HG03432 (cell line): ENCODE measurements at regions not wholly inside any gene's neighbourhood (a gene's known extent, or its start where the extent isn't known, plus 50 kb on each side); places are given as distances from the start of the nearest gene placed in this dataset.
"Not testable (repeated sequence)": the region's sequence is repeated elsewhere in the genome, so short reads cannot be mapped to it uniquely, and the experiment has no call there.

Experiments used
- ATAC-seq: cut with Tn5 transposase; IDR thresholded peaks from one replicate; pipeline ENCODE4 v1.9.1; 2021; ENCODE audit warnings: mild to moderate bottlenecking, moderate library complexity; ENCODE audit not compliant: unreplicated experiment

DNA sequence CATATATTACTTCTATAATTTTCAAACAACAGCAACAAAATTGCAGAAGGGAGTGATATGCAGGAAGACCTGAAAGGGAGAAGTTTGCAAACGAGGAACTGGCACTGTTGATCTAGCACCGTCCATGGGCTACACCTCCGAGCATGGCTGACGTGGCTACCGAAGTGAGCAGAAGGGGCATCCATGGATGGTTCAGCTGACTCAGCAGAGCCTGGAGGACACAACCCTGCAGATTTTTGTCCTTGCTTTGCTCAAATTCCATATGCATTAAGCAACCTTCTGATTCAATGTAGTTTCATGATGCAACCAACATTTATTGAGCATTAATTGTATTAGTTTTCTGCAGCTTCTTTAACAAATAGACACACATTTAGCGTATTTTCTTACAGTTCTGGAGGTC is 191.2 kb downstream of the C1orf94 start:
- no peak for ATAC-seq

- ATAC-seq: no peak
Measured at GRCh38 chr1:34369701-34370455, 193.2 kb downstream of the C1orf94 start.

DNA sequence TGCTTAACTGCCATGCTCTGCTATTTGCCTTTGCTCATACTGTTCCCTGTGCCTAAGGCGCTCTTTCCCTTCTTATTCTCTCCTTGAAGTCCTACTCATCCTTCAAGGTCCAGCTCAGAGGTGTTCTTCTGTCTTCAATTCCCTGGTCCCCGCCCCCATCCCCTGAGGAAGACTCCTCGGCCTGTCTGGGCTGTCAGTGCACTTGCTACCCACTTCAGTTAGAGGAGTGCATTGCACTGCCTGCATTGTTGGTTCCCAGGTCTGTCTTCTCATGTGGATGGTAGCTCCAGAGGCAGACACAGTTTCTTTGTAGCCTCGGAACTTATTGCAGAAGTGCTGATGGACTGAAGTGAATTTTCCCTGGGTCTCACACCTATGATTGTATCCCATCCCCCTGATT is 194.0 kb downstream of the C1orf94 start:
- ATAC-seq: no peak

GRCh38 chr1:34371179-34371578 is 194.5 kb downstream of the C1orf94 start:
- ATAC-seq: not testable (repeated sequence)

DNA sequence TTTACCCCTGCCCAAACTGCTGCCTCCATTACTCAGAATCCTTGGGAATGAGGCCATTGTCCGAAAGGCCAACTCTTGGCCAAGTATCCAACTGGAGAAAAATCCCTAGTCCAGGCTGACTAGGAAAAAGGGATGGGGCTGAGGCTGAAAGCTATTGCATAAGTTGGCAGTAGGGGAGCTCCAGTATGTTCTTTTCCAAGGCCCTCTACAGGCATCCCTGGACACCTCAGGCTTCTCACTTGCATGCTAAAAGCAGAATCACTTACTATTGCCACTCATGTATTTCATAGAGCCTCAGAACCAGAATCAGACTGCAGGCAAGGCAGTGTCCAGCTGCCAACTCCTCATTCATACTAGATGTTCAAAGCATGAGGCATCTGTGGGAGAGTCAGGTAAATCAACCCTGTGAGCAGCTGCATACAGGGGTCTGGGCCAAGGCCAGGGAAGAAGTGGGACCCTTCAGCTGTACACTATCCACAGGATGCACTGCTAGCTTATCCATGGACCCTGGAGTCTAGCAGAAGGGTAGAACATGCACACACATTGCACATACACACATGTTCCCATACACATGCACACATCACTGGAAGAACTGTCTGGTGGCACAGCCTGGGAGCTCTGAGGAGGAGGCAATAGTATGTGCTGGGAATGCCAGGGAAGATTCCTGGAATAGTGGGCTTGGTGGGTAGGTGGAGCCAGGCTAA is 195.3 kb downstream of the C1orf94 start:
- no peak for ATAC-seq

DNA sequence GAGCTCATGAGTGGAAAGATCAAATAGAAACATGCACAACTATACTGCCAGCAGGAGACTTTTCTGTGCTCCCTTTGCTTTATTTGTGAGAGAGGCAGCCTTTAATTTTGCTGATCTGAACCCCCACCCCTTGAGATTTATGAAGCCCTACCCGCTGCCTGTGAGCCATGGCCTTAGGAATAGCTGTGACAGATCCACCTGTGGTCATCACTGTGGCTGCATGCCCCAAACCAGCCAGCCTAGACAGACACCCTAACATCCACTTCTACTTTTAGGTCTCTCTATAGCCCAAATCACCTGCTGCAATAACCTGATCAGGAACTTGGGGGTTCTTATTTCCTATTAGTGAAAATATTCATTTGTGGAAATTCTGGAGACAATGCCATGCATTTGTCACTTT is 196.2 kb downstream of the C1orf94 start:
- no peak for ATAC-seq

GRCh38 chr1:34373912-34374311 is 197.2 kb downstream of the C1orf94 start:
- ATAC-seq: no peak

DNA sequence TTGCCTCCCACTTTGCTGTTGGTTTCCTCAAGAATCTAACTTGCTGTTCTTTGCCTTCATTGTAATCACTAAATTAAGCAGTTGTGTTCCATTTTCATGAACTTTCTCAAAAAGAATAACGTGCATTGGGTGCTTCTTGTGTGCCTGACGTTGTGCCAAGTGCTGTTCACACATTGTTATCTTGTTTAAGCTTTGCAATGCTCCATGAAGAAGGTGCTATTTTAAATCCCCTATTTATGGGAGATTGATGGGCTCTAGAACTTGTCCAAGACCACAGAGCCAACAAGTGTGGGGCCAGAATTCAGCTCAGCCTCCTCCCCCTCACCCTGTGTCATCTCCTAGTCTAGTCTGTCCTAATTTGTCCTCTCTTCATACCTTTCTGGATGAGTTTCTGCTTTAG is 199.8 kb downstream of the C1orf94 start:
- ATAC-seq: no peak

- no peak for ATAC-seq
Measured at GRCh38 chr1:34378968-34379856, 202.5 kb downstream of the C1orf94 start.

DNA sequence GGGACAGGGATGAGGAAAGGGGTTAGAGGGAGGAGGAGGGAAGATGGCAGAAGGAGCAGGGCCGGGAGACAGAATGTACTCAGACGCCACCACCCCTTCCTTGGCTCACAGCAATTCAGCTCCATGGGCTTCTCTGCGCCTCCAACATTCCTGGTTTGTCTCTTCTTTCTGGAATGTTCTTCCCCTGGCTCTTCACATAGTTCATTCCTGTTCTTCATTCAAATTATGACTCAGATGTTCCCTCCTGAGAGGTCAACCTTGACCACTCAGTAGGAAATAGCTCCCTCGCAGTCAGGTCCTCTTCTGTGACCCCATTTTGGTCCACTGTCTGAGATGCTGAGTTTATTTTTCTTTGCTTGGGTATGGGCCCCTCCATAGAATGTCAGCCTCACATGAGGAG is 203.2 kb downstream of the C1orf94 start:
- ATAC-seq: no peak

DNA sequence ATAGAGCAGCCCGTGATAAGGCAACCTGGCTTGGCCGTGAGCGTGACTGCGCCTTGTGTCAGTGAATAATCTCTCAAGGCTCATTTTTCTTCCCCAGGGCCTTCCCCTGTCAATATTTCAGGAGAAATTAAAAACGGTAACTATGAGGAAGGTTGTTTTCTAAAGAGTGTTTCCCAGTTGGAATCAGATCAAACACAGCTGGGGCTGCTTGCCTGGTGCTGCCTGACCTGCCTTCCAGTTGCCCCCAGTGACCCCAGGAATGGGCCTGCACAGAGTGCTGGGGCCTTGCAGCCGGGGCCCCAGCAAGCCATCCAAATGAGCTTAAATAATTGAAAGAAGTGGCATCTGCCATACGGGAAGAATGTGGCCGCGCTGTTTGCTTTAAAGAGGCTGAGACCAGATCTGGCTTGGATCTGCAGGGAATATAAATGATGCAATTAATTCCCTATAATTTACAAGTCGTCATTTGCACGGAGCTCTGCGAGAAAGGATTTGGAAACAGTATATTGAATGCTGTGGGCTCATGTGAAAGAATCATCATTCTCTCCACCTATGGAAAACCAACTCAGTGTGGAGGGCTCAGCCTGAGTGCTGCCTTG is 203.9 kb downstream of the C1orf94 start:
- no peak for ATAC-seq

DNA sequence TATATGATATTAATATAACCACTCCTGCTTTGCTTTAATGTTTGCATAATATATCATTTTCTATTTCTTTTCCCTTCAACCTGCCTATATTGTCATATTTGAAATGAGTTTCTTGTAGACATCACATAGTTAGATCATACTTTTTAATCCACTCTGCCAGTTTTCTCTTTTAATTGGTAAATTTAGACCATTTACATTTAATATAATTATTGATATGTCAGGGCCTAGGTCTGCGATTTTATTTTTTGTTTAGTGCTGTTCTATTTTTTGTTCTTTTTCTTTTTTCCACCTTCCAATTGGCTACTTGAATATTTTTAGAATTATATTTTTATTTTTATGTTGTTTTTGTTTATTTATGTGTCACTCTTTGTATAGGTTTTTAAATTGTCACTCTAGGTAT is 213.3 kb downstream of the C1orf94 start:
- no peak for ATAC-seq

DNA sequence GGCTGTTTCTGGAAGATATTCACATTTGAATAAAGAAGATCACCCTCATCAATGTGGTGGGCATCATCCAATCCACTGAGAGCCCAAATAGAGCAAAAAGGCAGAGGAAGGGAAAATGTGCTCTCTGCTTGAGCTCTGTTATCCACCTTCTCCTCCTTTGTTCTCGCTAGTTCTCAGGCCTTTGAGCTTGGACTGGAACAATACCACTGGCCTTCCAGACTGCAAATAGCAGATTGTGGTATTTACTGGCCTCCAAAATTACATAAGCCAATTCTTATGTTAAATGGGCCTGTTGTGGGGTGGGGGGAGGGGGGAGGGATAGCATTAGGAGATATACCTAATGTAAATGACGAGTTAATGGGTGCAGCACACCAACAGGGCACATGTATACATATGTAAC is 219.3 kb downstream of the C1orf94 start:
- ATAC-seq: no peak

DNA sequence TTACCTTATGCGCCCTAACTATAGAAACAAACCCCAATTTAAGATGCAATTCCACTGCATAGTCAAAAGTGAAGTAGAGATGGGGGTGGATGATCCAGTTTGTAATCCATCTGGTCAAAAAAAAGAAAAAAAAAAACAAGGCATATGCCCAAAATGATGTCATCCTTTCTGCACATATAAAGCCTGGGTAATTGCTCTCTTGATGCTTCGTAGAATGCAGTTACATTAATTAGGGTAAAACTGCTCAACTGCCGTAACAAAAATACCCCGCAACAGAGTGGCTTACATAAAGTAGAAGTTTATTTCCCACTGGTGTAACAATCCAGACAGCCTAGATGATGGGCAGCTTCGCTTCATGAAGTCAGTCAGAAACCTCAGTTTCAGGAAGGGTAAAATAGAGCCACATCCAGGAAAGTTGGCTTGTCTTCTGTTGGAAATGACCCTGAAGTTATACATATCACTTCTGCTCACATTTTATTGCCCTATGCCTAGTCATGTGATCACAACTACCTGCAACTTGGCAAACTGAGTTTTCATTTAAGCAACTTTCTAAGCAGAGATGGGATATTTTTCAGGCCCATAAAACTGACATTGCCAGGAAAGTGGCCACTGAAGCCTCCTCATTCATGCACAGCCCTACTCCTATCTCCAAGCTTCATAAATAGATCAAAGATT is 221.7 kb downstream of the C1orf94 start:
- no peak for ATAC-seq

DNA sequence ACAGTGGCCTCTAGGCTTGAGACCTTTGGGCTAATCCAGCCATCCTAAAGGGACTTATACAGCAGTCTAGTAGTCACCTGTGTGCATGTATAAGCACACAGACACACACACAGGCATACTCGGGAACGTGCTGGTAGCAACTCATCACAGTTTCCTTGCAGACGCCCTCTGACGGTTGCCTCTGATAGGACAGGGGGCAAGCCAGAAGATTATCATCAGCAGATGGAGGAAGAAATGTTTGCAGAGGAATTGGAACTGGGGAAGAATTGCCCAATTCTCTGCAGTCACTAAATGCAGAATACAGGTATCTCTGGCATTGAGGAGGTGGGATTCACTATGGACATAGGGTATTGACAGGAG is 222.2 kb downstream of the C1orf94 start:
- no peak for ATAC-seq

GRCh38 chr1:34400675-34401074 is 224.0 kb downstream of the C1orf94 start:
- no peak for ATAC-seq

DNA sequence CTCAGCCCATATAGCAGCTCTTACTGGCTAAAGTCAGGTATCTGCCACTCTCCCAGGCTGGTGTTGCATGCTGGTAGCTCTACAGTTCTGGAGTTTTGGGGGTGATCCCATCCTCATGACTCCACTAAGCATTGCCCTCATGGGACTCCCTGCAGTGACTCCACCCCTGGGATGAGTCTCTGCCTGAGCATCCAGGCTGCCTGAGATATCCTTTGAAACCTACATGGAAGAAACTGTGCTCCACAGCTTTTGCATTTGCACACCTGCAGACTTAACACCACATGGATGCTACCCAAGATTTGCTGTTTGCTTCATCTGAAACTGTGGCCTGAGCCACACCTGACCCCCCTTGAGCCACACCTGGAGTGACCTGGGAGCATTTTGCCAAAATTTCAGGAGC is 226.4 kb downstream of the C1orf94 start:
- no peak for ATAC-seq

DNA sequence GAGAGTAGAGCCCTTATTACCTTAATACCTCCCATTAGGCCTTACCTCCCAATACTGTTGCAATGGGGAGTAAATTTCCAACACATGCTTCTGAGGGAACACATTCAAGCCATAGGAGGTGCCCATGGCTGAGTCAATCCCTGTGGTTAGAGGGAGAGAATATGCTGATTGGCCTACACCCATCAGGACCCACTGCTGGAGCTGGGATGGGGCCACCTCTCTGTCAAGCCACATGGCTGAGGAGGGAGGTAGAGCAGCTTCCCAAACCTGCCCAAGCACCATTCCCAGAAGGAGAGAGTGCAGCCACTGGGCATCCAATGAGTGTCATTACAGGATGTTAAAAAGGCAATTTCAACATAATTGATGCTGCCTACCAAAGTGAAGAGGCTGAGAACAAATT is 228.1 kb downstream of the C1orf94 start:
- no peak for ATAC-seq

DNA sequence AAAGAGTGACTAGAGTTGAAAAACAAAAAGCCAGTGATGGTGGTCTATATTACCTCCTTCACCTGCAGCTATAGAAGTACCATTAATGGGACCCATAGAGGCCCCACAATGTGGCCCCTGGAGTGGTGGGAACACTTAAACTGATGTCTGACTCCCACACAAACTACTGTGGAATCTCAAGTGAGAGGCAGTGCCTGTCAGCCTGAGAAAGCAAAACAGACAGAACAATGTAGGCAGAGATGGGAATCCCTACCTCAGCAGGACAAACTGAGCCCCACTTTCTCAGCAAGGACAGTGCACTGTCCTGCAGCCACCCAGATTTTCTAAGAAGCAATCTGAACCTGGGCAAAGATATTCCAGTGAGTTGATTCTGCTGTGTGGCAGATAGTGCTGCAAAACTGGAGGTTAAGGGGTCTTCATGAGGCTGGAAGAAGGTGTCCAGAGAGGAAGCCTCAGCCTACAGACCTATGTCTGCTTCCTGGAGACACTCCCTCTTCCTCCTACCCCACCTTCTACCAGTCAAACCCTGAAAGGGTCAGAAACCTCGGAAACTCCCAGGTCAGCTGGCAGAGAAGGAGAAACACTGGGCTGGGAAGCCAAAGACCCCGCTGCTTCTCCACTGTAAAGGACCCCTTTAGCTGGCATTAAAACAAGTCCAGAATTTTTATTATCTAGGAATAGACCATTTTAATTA is 228.7 kb downstream of the C1orf94 start:
- no peak for ATAC-seq

DNA sequence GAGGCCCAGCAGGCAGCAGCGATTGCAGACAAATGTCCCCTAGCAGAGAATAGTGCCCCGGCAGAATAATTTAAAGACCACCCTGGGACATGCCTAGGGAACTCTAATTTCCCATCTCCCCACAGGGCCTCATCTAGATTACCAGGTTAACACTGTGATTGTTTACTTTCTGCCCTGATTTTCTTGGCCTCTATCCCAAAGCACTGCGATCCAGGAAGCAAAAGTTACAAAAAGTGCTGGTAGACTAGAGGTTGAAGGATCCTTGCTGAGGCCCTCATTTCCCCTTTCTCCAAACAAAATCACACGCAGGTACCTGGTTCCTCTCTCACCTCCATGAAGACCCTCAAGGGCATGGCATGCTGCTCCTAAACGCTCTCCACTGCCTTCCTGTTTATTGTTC is 229.7 kb downstream of the C1orf94 start:
- no peak for ATAC-seq
